PFSK-1 (cell line): ENCODE measurements at regions not wholly inside any gene's neighbourhood (a gene's known extent, or its start where the extent isn't known, plus 50 kb on each side); places are given as distances from the start of the nearest gene placed in this dataset.

Experiments used
- FOXP2 ChIP-seq: optimal IDR thresholded peaks from 2 replicates; pipeline ENCODE3; 2011; ENCODE audit warnings: borderline replicate concordance, control low read depth, inconsistent platforms; ENCODE audit not compliant: insufficient read depth; ENCODE audit errors: extremely low read length, extremely low read depth
- POLR2AphosphoS5 ChIP-seq: IDR thresholded peaks from 2 replicates; pipeline ENCODE4 v1.6.1; 2012; ENCODE audit warnings: low read depth, mild to moderate bottlenecking, control low read depth, low read length, moderate library complexity
- TAF1 ChIP-seq: IDR thresholded peaks from 2 replicates; pipeline ENCODE4 v1.6.1; 2012; ENCODE audit warnings: low read length, control low read depth, borderline replicate concordance; ENCODE audit not compliant: insufficient read depth
- TF ChIP-seq, protein P1 (sequence below), 2 experiments: IDR thresholded peaks; 2 replicates each; pipeline versions ENCODE4 v1.6.1 to v1.8.0; 2011 to 2012; ENCODE audit warnings: low read depth in 2 of 2, low read length in 2 of 2, control low read depth in 1 of 2, inconsistent platforms in 1 of 2, mild to moderate bottlenecking in 1 of 2, moderate library complexity in 1 of 2; ENCODE audit not compliant: insufficient read depth in 1 of 2

- no peak; the same call in 1 of the 2 replicates for TF ChIP-seq POLR2AphosphoS5
- TF ChIP-seq TAF1: no peak
- TF ChIP-seq, protein P1, sequence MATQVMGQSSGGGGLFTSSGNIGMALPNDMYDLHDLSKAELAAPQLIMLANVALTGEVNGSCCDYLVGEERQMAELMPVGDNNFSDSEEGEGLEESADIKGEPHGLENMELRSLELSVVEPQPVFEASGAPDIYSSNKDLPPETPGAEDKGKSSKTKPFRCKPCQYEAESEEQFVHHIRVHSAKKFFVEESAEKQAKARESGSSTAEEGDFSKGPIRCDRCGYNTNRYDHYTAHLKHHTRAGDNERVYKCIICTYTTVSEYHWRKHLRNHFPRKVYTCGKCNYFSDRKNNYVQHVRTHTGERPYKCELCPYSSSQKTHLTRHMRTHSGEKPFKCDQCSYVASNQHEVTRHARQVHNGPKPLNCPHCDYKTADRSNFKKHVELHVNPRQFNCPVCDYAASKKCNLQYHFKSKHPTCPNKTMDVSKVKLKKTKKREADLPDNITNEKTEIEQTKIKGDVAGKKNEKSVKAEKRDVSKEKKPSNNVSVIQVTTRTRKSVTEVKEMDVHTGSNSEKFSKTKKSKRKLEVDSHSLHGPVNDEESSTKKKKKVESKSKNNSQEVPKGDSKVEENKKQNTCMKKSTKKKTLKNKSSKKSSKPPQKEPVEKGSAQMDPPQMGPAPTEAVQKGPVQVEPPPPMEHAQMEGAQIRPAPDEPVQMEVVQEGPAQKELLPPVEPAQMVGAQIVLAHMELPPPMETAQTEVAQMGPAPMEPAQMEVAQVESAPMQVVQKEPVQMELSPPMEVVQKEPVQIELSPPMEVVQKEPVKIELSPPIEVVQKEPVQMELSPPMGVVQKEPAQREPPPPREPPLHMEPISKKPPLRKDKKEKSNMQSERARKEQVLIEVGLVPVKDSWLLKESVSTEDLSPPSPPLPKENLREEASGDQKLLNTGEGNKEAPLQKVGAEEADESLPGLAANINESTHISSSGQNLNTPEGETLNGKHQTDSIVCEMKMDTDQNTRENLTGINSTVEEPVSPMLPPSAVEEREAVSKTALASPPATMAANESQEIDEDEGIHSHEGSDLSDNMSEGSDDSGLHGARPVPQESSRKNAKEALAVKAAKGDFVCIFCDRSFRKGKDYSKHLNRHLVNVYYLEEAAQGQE (IDR thresholded peaks at IDR 0.05; ENCODE audit: insufficient read depth in 1 of 2, low read depth in 2 of 2, low read length in 2 of 2): no peak
- TF ChIP-seq FOXP2: no peak
Observed at GRCh38 chr3:5791558-5791957, 604.1 kb downstream of the EDEM1 start.
